Urinary bladder (tissue), 3 donors: ENCODE measurements at regions not wholly inside any gene's neighbourhood (a gene's known extent, or its start where the extent isn't known, plus 50 kb on each side); places are given as distances from the start of the nearest gene placed in this dataset.
"Not testable (repeated sequence)": the region's sequence is repeated elsewhere in the genome, so short reads cannot be mapped to it uniquely, and the experiment has no call there.

ENCODE experiments used
- DNase-seq: peaks from one replicate; pipeline ENCODE4 v3.0.0-alpha.2; 2015; ENCODE audit errors: extremely low spot score
- H3K27ac ChIP-seq: one replicate; pipeline ENCODE4 v1.5.1; 2013; ENCODE audit warnings: low read depth, mild to moderate bottlenecking, moderate library complexity
- H3K36me3 ChIP-seq: one replicate; pipeline ENCODE4 v1.6.1; 2013; ENCODE audit warnings: mild to moderate bottlenecking, moderate library complexity; ENCODE audit not compliant: insufficient read depth
- H3K4me1 ChIP-seq: one replicate; pipeline ENCODE4 v1.6.1; 2013; ENCODE audit warnings: mild to moderate bottlenecking, moderate library complexity; ENCODE audit not compliant: insufficient read depth
- H3K4me3 ChIP-seq: one replicate; pipeline ENCODE4 v1.5.1; 2013; ENCODE audit warnings: low read depth, low read length
- WGBS: extraction: QIAGEN DNeasy Blood & Tissue Kit; methylation state at CpG from one replicate; pipeline ENCODE4 v1.1.7; 2013; 5-methylcytosine and 5-hydroxymethylcytosine counted together
- donor health status: healthy with polysubstance abuse.
- donor health status: healthy.

GRCh38 chr1:121528958-121529357 is 344.2 kb downstream of the SRGAP2C start:
- not testable (repeated sequence) for DNase-seq, H3K27ac ChIP-seq, H3K4me1 ChIP-seq, H3K36me3 ChIP-seq, H3K4me3 ChIP-seq

DNA sequence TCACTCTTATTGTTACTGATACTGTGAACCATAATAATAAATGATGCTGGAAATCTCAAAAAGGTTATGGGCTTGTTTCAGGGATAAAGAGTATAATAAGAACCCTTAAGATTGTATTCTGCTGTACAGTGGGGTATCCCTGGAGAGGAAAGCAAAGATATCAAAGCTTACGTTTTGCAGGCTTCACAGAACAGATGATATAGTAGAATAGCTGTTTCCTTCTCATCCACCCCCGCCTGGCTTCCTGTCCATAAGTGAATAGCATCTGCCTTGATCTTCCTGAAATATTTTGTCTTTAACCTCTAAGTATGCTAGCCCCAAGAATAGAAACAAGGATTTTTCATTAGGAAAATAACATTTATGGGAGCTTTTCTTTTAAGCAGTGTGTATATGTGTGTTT is 345.3 kb downstream of the SRGAP2C start:
- 44% methylated on average over 2 of the region's 2 CpGs for WGBS
- H3K4me3 ChIP-seq, DNase-seq, H3K36me3 ChIP-seq, H3K27ac ChIP-seq, H3K4me1 ChIP-seq: not testable (repeated sequence)

- 86% methylated on average over 5 of the region's 5 CpGs for WGBS
- H3K36me3 ChIP-seq, H3K4me1 ChIP-seq, H3K4me3 ChIP-seq, DNase-seq, H3K27ac ChIP-seq: not testable (repeated sequence)
Observed at GRCh38 chr1:121531747-121532146, 347.0 kb downstream of the SRGAP2C start.

DNA sequence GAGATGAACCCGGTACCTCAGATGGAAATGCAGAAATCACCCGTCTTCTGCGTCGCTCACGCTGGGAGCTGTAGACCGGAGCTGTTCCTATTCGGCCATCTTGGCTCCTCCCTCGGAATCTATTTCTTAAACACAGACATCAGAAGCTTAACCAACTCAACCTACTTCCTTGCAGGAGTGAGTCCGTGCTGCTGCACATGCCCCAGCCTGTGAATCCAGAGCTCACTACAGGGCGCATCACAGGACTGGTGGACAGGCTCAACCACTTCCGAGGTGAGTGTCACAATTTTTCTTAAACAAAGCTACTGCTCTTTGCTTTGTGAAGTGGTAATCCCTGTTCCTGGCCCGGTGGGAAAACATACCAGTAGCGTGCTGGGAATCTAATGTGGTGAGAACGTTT is 353.4 kb downstream of the SRGAP2C start:
- not testable (repeated sequence) for H3K27ac ChIP-seq, H3K4me1 ChIP-seq, H3K4me3 ChIP-seq, H3K36me3 ChIP-seq, DNase-seq
- WGBS, result 89% methylated on average over 13 of the region's 14 CpGs

DNA sequence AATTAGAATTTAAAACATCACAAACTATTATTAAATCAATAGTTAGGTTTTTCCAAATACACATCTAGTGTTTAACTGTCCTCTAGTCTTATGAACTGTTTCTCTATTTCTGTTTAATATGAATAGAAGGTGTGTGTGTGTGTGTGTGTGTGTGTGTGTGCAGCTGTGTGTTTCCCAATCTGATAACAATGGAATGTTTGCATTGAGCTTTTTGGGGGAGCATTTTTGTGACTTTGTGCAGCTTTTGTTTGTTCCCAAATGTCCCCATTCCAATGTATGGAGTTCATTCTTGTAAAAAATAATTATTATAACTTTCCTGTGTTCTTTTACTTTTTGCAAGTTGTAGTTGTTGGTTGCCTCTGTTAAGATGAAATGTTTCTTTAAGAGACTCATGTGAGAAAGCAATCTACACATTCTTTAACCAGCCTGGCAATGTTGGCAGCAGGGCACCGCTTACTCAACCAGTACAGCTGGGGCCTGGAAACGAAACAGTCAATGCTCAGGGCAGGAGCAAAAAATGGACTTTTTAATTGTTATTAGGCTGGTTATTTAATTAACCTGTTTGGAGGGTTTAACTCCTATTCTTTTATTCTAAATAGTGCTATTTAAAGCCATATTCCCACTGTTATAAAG is 354.3 kb downstream of the SRGAP2C start:
- H3K4me3 ChIP-seq, result no peak overlapping the region
- no peak for DNase-seq
- WGBS, result 57% methylated on average over 2 of the region's 2 CpGs
- H3K36me3 ChIP-seq, result no peaks in the 10 kb centered on the region
- H3K4me1 ChIP-seq, result no peaks in the 10 kb centered on the region
- no peak overlapping the region for H3K27ac ChIP-seq

- not testable (repeated sequence) for H3K4me3 ChIP-seq, H3K4me1 ChIP-seq, H3K36me3 ChIP-seq, H3K27ac ChIP-seq, DNase-seq
- WGBS, result 76% methylated on average over 4 of the region's 4 CpGs
Observed at GRCh38 chr1:121543988-121544387, 359.2 kb downstream of the SRGAP2C start.

GRCh38 chr1:121544500-121544899 is 359.7 kb downstream of the SRGAP2C start:
- no peak for DNase-seq
- no peak overlapping the region for H3K27ac ChIP-seq
- H3K4me3 ChIP-seq, result no peak overlapping the region
- WGBS, result 77% methylated on average over 2 of the region's 2 CpGs
- H3K4me1 ChIP-seq, result no peaks in the 10 kb centered on the region
- no peaks in the 10 kb centered on the region for H3K36me3 ChIP-seq

DNA sequence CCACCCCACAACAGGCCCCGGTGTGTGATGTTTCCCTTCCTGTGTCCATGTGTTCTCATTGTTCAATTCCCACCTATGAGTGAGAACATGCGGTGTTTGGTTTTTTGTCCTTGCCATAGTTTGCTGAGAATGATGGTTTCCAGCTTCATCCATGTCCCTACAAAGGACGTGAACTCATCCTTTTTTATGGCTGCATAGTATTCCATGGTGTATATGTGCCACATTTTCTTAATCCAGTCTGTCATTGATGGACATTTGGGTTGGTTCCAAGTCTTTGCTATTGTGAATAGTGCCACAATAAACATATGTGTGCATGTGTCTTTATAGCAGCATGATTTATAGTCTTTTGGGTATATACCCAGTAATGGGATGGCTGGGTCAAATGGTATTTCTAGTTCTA is 361.1 kb downstream of the SRGAP2C start:
- not testable (repeated sequence) for H3K27ac ChIP-seq, H3K4me1 ChIP-seq, H3K36me3 ChIP-seq, H3K4me3 ChIP-seq, DNase-seq
- WGBS, result 80% methylated on average over 2 of the region's 3 CpGs

DNA sequence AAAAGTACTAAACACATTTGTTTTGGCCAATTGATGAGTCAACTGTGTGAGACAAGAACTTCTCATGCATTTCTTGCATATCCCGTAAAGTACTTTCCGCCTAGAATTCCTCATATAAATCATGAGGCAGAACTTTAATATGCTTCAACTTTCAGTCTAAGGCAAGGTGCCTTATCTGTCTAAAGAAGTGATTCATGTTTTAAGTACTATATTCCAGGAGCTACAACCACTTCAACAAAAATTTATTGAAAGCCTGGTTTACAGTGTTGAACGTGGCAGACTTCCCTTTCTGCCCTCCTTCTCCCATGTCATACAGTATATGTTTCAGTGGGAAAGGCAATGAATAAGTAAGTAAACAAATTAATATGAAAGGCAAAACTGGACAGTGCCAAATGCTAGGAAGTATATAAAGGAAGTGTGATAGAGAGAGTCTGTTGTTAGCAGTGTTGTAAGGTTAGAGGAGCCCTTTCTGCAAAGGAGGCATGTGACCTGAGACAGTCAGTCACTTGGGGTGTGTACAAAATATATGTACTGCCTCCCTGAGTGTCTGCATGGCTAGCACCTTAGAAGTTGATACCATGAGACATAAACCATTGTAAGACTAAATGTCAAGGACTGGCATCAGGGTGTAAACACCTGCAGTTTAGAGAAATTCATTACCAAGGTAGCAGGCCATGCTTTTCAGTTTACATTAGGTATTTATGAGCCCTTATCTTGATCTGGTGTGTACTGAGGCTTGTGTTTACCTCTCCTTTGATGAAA is 362.2 kb downstream of the SRGAP2C start:
- DNase-seq, result no peak
- 43% methylated on average over 3 of the region's 3 CpGs for WGBS
- Histone ChIP-seq H3K36me3 (no peaks in the 10 kb centered on the region), H3K4me1 (no peaks in the 10 kb centered on the region), H3K4me3 (no peak overlapping the region), H3K27ac (no peak overlapping the region)

- not testable (repeated sequence) for H3K36me3 ChIP-seq, H3K4me1 ChIP-seq, H3K4me3 ChIP-seq, H3K27ac ChIP-seq, DNase-seq
- 94% methylated on average over 2 of the region's 2 CpGs for WGBS
Observed at GRCh38 chr1:121547726-121548125, 363.0 kb downstream of the SRGAP2C start.

DNA sequence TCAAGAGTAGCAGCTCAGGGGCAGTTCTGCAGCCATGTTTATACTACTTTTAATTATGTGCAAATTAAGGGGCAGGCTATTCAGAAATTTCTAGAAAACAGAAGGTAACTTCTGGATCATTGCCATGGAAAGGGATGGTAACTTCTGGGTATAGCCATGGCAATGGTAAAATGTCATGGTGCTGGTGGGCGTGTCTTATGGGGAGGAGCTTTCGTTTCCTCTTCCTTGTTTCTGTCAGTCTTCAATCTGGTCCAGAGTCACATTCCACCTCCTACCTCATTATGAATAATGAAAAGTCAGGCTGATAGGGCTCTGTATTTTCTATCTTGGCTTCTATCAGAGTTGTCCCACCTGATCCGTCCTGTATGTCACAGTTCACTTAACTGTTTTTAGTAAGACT is 366.0 kb downstream of the SRGAP2C start:
- not testable (repeated sequence) for DNase-seq, H3K27ac ChIP-seq, H3K36me3 ChIP-seq, H3K4me1 ChIP-seq, H3K4me3 ChIP-seq
- 89% methylated on average over 3 of the region's 3 CpGs for WGBS

DNA sequence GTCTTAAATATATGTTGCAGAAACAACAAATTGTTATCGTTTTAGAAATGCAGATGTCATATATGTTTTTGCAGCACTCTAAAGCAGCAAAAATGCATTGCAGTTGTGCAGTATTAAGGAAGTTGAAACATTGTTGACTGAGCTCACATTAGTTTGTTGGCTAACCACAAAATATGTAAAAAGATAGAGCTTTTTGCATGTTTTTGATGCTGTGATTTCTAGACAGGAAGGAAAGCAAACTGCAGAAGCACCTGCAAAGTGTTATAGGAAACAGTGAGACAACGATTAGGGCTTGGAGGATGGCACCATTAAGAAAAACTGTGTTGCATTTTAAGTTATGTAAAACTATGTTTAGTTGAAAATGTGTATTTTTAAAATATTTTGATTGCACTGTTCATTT is 366.7 kb downstream of the SRGAP2C start:
- WGBS, result 73% methylated on average over 2 of the region's 2 CpGs
- not testable (repeated sequence) for H3K36me3 ChIP-seq

DNA sequence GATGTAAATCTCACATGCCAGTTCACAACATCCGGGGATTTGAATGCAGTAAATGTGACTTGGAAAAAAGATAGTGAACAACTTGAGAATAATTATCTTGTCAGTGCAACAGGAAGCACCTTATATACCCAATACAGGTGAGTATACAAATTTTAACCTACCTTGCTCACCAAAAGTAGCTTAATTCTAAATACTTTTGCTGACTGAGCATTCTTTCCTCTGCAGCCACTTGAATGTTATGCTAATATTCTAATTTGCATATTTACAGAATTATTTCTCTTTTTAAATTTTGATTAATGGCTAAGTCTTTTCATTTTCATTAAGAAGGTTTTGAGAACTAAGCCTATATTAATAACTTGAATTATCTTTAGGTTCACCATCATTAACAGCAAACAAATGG is 371.8 kb downstream of the SRGAP2C start:
- H3K4me3 ChIP-seq, H3K27ac ChIP-seq, H3K4me1 ChIP-seq, DNase-seq, H3K36me3 ChIP-seq: not testable (repeated sequence)
- WGBS, result 73% methylated on average over 1 of the region's 1 CpG

More for the DNA sequence above, 366.7 kb downstream of the SRGAP2C start:
- not testable (repeated sequence) for H3K4me3 ChIP-seq, H3K27ac ChIP-seq, H3K4me1 ChIP-seq, DNase-seq

GRCh38 chr1:121558034-121558433 is 373.3 kb downstream of the SRGAP2C start:
- 79% methylated on average over 1 of the region's 1 CpG for WGBS
- DNase-seq, H3K27ac ChIP-seq, H3K4me1 ChIP-seq, H3K4me3 ChIP-seq, H3K36me3 ChIP-seq: not testable (repeated sequence)
